ENCODE measurements at regions not wholly inside any gene's neighbourhood (a gene's known extent, or its start where the extent isn't known, plus 50 kb on each side); places are given as distances from the start of the nearest gene placed in this dataset.

GRCh38 chr2:34365512-34365911 lies 766.4 kb upstream of the FAM98A start:
- Histone ChIP-seq H3K27me3 (replicated peaks; ENCODE audit: control insufficient read depth, insufficient read depth, low read length, poor library complexity, severe bottlenecking) (no peaks in the 10 kb centered on the region), H3K4me3 (ENCODE audit: insufficient read depth, low read depth, low read length, poor library complexity, severe bottlenecking) (no peak overlapping the region), H3K9me3 (ENCODE audit: control insufficient read depth, low read length) (no peaks in the 10 kb centered on the region), H3K27ac (ENCODE audit: insufficient read depth, low read length, poor library complexity, severe bottlenecking) (no peak overlapping the region), H3K36me3 (ENCODE audit: control insufficient read depth, insufficient read depth, low read length) (no peaks in the 10 kb centered on the region), H3K4me1 (ENCODE audit: control insufficient read depth, insufficient read depth, low read length, poor library complexity, severe bottlenecking) (no peaks in the 10 kb centered on the region)
- DNase-seq, result no peak

DNA sequence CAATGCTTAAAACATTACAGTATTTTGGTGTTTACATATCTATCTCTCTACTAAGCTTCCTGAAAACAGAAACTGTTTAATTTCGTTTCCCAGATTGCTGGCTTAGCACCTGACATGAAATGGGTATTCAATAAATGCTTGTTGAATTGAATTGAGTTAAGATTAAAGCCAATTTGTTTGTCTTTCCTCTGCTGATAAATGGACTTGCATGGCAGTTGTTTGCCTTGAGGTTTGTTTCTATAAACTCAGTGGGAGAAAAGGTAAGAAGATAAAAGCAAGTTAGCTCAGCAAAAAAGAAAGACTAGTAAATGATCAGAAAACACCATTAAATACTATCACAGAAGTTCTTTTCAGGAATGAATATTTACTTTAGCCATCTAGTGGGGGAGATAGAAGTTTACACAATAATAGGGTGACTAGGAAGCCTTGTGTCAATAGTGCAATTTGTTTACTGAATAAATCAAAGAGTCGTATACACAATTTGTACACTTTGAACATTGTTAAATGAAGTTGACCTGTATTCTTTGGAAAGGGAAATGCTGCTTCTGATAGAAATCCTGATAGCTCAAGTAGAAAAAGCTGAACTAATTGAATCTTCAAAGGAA lies 754.5 kb upstream of the FAM98A start:
- no peaks in the 10 kb centered on the region for H3K36me3 ChIP-seq (ENCODE audit: control insufficient read depth, insufficient read depth, low read length)
- no peak overlapping the region for H3K27ac ChIP-seq (ENCODE audit: insufficient read depth, low read length, poor library complexity, severe bottlenecking)
- H3K9me3 ChIP-seq (ENCODE audit: control insufficient read depth, low read length), result no peaks in the 10 kb centered on the region
- H3K4me1 ChIP-seq (ENCODE audit: control insufficient read depth, insufficient read depth, low read length, poor library complexity, severe bottlenecking), result no peaks in the 10 kb centered on the region
- no peaks in the 10 kb centered on the region for H3K27me3 ChIP-seq (replicated peaks; ENCODE audit: control insufficient read depth, insufficient read depth, low read length, poor library complexity, severe bottlenecking)
- H3K4me3 ChIP-seq (ENCODE audit: insufficient read depth, low read depth, low read length, poor library complexity, severe bottlenecking), result no peak overlapping the region
- DNase-seq, result no peak

DNA sequence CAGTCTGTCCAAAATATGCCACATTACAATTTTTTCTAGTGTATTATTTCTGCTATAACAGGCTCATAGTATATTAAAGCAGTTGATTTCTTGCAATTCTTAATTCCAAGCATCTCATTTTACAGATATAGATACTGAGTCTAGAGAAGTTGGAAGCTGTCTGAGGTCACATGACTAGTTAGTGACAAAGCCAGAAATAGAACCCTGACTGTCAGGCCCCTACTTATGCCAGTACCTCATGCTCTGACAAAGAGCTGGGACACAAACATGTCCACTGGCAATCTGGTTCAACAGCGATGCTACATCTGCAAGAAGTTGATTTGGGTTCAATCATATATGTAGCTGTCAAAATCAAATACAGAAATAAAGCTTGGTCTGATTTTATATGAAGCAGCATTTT lies 750.4 kb upstream of the FAM98A start:
- Histone ChIP-seq H3K9me3 (ENCODE audit: control insufficient read depth, low read length) (no peaks in the 10 kb centered on the region), H3K4me3 (ENCODE audit: insufficient read depth, low read depth, low read length, poor library complexity, severe bottlenecking) (no peak overlapping the region), H3K27me3 (replicated peaks; ENCODE audit: control insufficient read depth, insufficient read depth, low read length, poor library complexity, severe bottlenecking) (no peaks in the 10 kb centered on the region), H3K36me3 (ENCODE audit: control insufficient read depth, insufficient read depth, low read length) (no peaks in the 10 kb centered on the region), H3K27ac (ENCODE audit: insufficient read depth, low read length, poor library complexity, severe bottlenecking) (no peak overlapping the region), H3K4me1 (ENCODE audit: control insufficient read depth, insufficient read depth, low read length, poor library complexity, severe bottlenecking) (no peaks in the 10 kb centered on the region)
- DNase-seq, result no peak

DNA sequence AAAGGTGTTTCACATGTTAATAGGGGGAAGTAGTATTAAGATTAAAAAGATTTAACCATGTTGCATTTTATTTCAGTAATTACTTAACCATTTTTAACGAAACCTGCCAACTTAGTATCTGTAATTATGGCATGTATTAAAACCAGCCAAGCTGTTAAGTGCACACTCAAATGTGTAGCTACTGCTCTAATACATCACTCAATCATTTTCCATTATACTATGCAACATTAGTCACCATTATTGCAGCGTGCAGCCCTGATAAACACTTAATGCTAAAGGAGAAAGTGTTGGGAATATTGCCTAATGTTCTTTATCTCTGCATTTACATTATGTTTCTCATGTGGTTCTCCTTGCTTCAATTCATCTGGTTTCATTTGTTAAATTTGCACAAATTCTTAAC lies 745.9 kb upstream of the FAM98A start:
- no peak overlapping the region for H3K4me3 ChIP-seq (ENCODE audit: insufficient read depth, low read depth, low read length, poor library complexity, severe bottlenecking)
- no peak overlapping the region for H3K27ac ChIP-seq (ENCODE audit: insufficient read depth, low read length, poor library complexity, severe bottlenecking)
- H3K27me3 ChIP-seq (replicated peaks; ENCODE audit: control insufficient read depth, insufficient read depth, low read length, poor library complexity, severe bottlenecking), result no peaks in the 10 kb centered on the region
- no peaks in the 10 kb centered on the region for H3K4me1 ChIP-seq (ENCODE audit: control insufficient read depth, insufficient read depth, low read length, poor library complexity, severe bottlenecking)
- no peaks in the 10 kb centered on the region for H3K9me3 ChIP-seq (ENCODE audit: control insufficient read depth, low read length)
- H3K36me3 ChIP-seq (ENCODE audit: control insufficient read depth, insufficient read depth, low read length), result no peaks in the 10 kb centered on the region
- no peak for DNase-seq

DNA sequence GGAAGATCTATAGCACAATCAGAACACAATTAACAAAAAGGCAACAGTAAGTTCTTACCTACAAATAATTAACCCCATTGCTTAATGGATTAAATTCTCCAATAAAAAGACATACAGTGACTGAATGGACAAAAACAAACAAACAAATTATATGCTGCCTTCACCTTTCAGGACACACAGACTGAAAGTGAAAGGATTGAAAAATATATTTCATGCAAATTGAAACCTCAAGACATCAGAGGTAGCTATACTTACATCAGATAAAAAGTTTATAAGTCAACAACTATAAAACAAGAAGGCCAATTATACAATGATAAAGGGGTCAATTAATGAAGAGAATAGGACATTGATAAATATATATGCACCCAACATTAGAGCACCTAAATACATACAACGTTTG lies 741.2 kb upstream of the FAM98A start:
- Histone ChIP-seq H3K4me3 (ENCODE audit: insufficient read depth, low read depth, low read length, poor library complexity, severe bottlenecking) (no peak overlapping the region), H3K9me3 (ENCODE audit: control insufficient read depth, low read length) (no peaks in the 10 kb centered on the region), H3K4me1 (ENCODE audit: control insufficient read depth, insufficient read depth, low read length, poor library complexity, severe bottlenecking) (no peaks in the 10 kb centered on the region), H3K27me3 (replicated peaks; ENCODE audit: control insufficient read depth, insufficient read depth, low read length, poor library complexity, severe bottlenecking) (no peaks in the 10 kb centered on the region), H3K36me3 (ENCODE audit: control insufficient read depth, insufficient read depth, low read length) (no peaks in the 10 kb centered on the region), H3K27ac (ENCODE audit: insufficient read depth, low read length, poor library complexity, severe bottlenecking) (no peak overlapping the region)
- DNase-seq, result no peak

DNA sequence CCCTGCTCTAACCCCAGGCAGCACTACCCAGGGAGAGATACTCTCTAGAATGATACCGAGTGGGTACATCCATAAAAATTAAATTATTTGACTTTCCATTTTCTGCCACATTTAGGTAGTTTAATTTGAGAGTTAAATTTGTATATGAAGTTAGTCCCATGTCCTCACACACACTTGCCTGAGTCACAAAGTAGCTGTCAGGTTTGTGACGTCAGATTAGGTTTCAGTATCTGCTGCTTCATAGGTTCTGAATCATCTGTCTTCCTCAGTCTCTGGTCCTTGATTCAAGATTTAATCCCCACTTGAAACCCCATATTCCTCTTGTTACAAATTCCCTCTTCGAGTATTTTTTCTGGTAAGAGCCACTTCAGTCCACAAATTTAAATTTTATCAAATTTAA lies 738.6 kb upstream of the FAM98A start:
- H3K9me3 ChIP-seq (ENCODE audit: control insufficient read depth, low read length), result no peaks in the 10 kb centered on the region
- no peaks in the 10 kb centered on the region for H3K27me3 ChIP-seq (replicated peaks; ENCODE audit: control insufficient read depth, insufficient read depth, low read length, poor library complexity, severe bottlenecking)
- H3K36me3 ChIP-seq (ENCODE audit: control insufficient read depth, insufficient read depth, low read length), result no peaks in the 10 kb centered on the region
- no peak for DNase-seq
- no peak overlapping the region for H3K27ac ChIP-seq (ENCODE audit: insufficient read depth, low read length, poor library complexity, severe bottlenecking)
- H3K4me3 ChIP-seq (ENCODE audit: insufficient read depth, low read depth, low read length, poor library complexity, severe bottlenecking), result no peak overlapping the region
- no peaks in the 10 kb centered on the region for H3K4me1 ChIP-seq (ENCODE audit: control insufficient read depth, insufficient read depth, low read length, poor library complexity, severe bottlenecking)

GRCh38 chr2:34332813-34333212 lies 733.7 kb upstream of the FAM98A start:
- Histone ChIP-seq H3K4me1 (ENCODE audit: control insufficient read depth, insufficient read depth, low read length, poor library complexity, severe bottlenecking) (no peaks in the 10 kb centered on the region), H3K27ac (ENCODE audit: insufficient read depth, low read length, poor library complexity, severe bottlenecking) (no peak overlapping the region), H3K4me3 (ENCODE audit: insufficient read depth, low read depth, low read length, poor library complexity, severe bottlenecking) (no peak overlapping the region), H3K36me3 (ENCODE audit: control insufficient read depth, insufficient read depth, low read length) (no peaks in the 10 kb centered on the region), H3K9me3 (ENCODE audit: control insufficient read depth, low read length) (no peaks in the 10 kb centered on the region), H3K27me3 (replicated peaks; ENCODE audit: control insufficient read depth, insufficient read depth, low read length, poor library complexity, severe bottlenecking) (no peaks in the 10 kb centered on the region)
- no peak for DNase-seq

DNA sequence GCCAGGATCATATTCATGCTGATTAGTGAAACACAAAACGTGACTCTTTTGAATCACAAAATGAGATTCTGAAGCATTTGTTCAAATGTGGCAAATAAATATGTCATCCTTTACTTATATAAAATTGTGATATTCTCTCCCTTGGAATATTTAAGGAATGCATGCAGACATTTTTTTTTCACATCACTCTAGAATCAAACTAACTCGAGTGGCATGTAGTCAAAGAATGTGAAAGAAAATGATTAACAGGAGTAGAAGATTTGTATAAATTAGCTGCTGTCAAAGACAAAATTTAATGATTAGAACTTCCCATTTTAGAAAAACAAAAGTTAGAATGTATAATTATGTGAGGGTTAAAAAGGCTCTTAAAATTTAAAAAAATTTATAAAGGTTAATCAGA lies 721.0 kb upstream of the FAM98A start:
- no peaks in the 10 kb centered on the region for H3K4me1 ChIP-seq (ENCODE audit: control insufficient read depth, insufficient read depth, low read length, poor library complexity, severe bottlenecking)
- no peaks in the 10 kb centered on the region for H3K36me3 ChIP-seq (ENCODE audit: control insufficient read depth, insufficient read depth, low read length)
- no peaks in the 10 kb centered on the region for H3K9me3 ChIP-seq (ENCODE audit: control insufficient read depth, low read length)
- no peak for DNase-seq
- H3K27ac ChIP-seq (ENCODE audit: insufficient read depth, low read length, poor library complexity, severe bottlenecking), result no peak overlapping the region
- H3K27me3 ChIP-seq (replicated peaks; ENCODE audit: control insufficient read depth, insufficient read depth, low read length, poor library complexity, severe bottlenecking), result no peaks in the 10 kb centered on the region
- H3K4me3 ChIP-seq (ENCODE audit: insufficient read depth, low read depth, low read length, poor library complexity, severe bottlenecking), result no peak overlapping the region

DNA sequence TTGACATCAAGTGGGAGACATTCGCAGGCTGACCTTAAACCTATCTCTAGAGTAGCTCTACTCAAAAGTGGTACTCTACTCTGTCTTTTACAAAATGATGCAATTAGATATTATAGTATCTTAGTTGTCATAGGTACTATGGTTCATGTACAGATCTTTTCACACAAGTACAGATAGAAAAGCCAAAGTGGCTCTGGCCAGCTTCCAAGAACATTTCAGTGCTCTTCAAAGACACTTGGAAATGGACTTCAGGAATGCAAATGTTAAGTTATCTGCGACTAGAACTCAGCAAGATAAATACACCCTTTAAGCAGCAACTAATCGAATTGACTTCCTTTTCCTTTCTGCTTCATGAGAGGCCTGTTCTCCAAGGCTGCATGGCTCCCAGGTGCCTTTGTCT lies 718.7 kb upstream of the FAM98A start:
- Histone ChIP-seq H3K27me3 (replicated peaks; ENCODE audit: control insufficient read depth, insufficient read depth, low read length, poor library complexity, severe bottlenecking) (no peaks in the 10 kb centered on the region), H3K27ac (ENCODE audit: insufficient read depth, low read length, poor library complexity, severe bottlenecking) (no peak overlapping the region), H3K9me3 (ENCODE audit: control insufficient read depth, low read length) (no peaks in the 10 kb centered on the region), H3K4me1 (ENCODE audit: control insufficient read depth, insufficient read depth, low read length, poor library complexity, severe bottlenecking) (no peaks in the 10 kb centered on the region), H3K36me3 (ENCODE audit: control insufficient read depth, insufficient read depth, low read length) (no peaks in the 10 kb centered on the region), H3K4me3 (ENCODE audit: insufficient read depth, low read depth, low read length, poor library complexity, severe bottlenecking) (no peak overlapping the region)
- no peak for DNase-seq

GRCh38 chr2:34316788-34317187 lies 717.7 kb upstream of the FAM98A start:
- Histone ChIP-seq H3K36me3 (ENCODE audit: control insufficient read depth, insufficient read depth, low read length) (no peaks in the 10 kb centered on the region), H3K27me3 (replicated peaks; ENCODE audit: control insufficient read depth, insufficient read depth, low read length, poor library complexity, severe bottlenecking) (no peaks in the 10 kb centered on the region), H3K27ac (ENCODE audit: insufficient read depth, low read length, poor library complexity, severe bottlenecking) (no peak overlapping the region), H3K9me3 (ENCODE audit: control insufficient read depth, low read length) (no peaks in the 10 kb centered on the region), H3K4me3 (ENCODE audit: insufficient read depth, low read depth, low read length, poor library complexity, severe bottlenecking) (no peak overlapping the region), H3K4me1 (ENCODE audit: control insufficient read depth, insufficient read depth, low read length, poor library complexity, severe bottlenecking) (no peaks in the 10 kb centered on the region)
- no peak for DNase-seq

GRCh38 chr2:34311816-34312215 lies 712.7 kb upstream of the FAM98A start:
- Histone ChIP-seq H3K9me3 (ENCODE audit: control insufficient read depth, low read length) (no peaks in the 10 kb centered on the region), H3K36me3 (ENCODE audit: control insufficient read depth, insufficient read depth, low read length) (no peaks in the 10 kb centered on the region), H3K4me1 (ENCODE audit: control insufficient read depth, insufficient read depth, low read length, poor library complexity, severe bottlenecking) (no peaks in the 10 kb centered on the region), H3K27me3 (replicated peaks; ENCODE audit: control insufficient read depth, insufficient read depth, low read length, poor library complexity, severe bottlenecking) (no peaks in the 10 kb centered on the region), H3K4me3 (ENCODE audit: insufficient read depth, low read depth, low read length, poor library complexity, severe bottlenecking) (no peak overlapping the region), H3K27ac (ENCODE audit: insufficient read depth, low read length, poor library complexity, severe bottlenecking) (no peak overlapping the region)
- DNase-seq, result no peak
